A673 (cell line): ENCODE measurements at regions not wholly inside any gene's neighbourhood (a gene's known extent, or its start where the extent isn't known, plus 50 kb on each side); places are given as distances from the start of the nearest gene placed in this dataset.

Experiments used
- EZH2 ChIP-seq: fragments of 200-600 bp; sonication (generic); IDR thresholded peaks from 2 replicates; pipeline ENCODE4 v1.6.1; 2017; ENCODE audit warnings: borderline replicate concordance, low read depth, mild to moderate bottlenecking, mixed read lengths, antibody characterized with exemption, low read length; ENCODE audit not compliant: poor library complexity, severe bottlenecking
- TF ChIP-seq, protein P1 (sequence below): fragments of 300-800, 200-600 bp; sonication (generic); conservative IDR thresholded peaks from 2 replicates; pipeline ENCODE4 v1.5.1; 2017; ENCODE audit warnings: low read depth, mild to moderate bottlenecking, antibody characterized with exemption, low read length, moderate library complexity, mixed read lengths

- TF ChIP-seq, protein P1, sequence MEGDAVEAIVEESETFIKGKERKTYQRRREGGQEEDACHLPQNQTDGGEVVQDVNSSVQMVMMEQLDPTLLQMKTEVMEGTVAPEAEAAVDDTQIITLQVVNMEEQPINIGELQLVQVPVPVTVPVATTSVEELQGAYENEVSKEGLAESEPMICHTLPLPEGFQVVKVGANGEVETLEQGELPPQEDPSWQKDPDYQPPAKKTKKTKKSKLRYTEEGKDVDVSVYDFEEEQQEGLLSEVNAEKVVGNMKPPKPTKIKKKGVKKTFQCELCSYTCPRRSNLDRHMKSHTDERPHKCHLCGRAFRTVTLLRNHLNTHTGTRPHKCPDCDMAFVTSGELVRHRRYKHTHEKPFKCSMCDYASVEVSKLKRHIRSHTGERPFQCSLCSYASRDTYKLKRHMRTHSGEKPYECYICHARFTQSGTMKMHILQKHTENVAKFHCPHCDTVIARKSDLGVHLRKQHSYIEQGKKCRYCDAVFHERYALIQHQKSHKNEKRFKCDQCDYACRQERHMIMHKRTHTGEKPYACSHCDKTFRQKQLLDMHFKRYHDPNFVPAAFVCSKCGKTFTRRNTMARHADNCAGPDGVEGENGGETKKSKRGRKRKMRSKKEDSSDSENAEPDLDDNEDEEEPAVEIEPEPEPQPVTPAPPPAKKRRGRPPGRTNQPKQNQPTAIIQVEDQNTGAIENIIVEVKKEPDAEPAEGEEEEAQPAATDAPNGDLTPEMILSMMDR: no peak
- TF ChIP-seq EZH2: no peak
Observed at GRCh38 chr2:155653176-155653575, 679.3 kb downstream of the NR4A2 start.
